IMR-90 (cell line): ENCODE measurements at regions not wholly inside any gene's neighbourhood (a gene's known extent, or its start where the extent isn't known, plus 50 kb on each side); places are given as distances from the start of the nearest gene placed in this dataset.

Experiments used
- ATAC-seq: fragments of 200-7000 bp; cut with Tn5 transposase; 2 replicates; pipeline ENCODE4 v1.9.1; 2020; ENCODE audit warnings: low read depth, mild to moderate bottlenecking, moderate library complexity
- BruUV-seq: library from RNA; stranded (reverse); fragments of 400-500 nt; replicated peaks from 2 replicates; lab custom pipeline; 2021; lab: Mats Ljungman, UMichigan
- CTCF ChIA-PET: fragments of 300-600 bp; formaldehyde crosslinking; extraction: SDS; loops from one replicate; lab custom pipeline; 2021; ENCODE audit warnings: antibody characterized with exemption; lab: Yijun Ruan, JAX
- POLR2A ChIA-PET: fragments of 300-600 bp; sonication (Branson Sonifier 250); formaldehyde crosslinking; loops from one replicate; lab custom pipeline; 2022; ENCODE audit warnings: antibody characterized with exemption; ENCODE audit not compliant: unreplicated experiment; lab: Charles Lee
- DNase-seq: peaks from one replicate; pipeline ENCODE4 v3.0.0; 2013
- H2AFZ ChIP-seq: replicated peaks from 2 replicates; pipeline ENCODE3; 2013; ENCODE audit warnings: low read length, mild to moderate bottlenecking; ENCODE audit not compliant: poor library complexity
- H2AK5ac ChIP-seq: 2 replicates; pipeline ENCODE4 v1.6.1; 2013; ENCODE audit warnings: low read depth, low read length, inconsistent platforms
- H2AK9ac ChIP-seq: replicated peaks from 2 replicates; pipeline ENCODE3; 2013; ENCODE audit warnings: mild to moderate bottlenecking, low read depth, low read length, moderate library complexity; ENCODE audit not compliant: poor library complexity
- H2BK120ac ChIP-seq: 2 replicates; pipeline ENCODE4 v1.6.1; 2013; ENCODE audit warnings: low read depth, low read length, inconsistent platforms
- H2BK15ac ChIP-seq: 3 replicates; pipeline ENCODE4 v1.6.1; 2013; ENCODE audit warnings: low read depth, low read length, inconsistent platforms
- H2BK20ac ChIP-seq: 2 replicates; pipeline ENCODE4 v1.6.1; 2013; ENCODE audit warnings: low read depth, mild to moderate bottlenecking, inconsistent platforms, low read length, moderate library complexity
- H2BK5ac ChIP-seq: 2 replicates; pipeline ENCODE4 v1.6.1; 2013; ENCODE audit warnings: mild to moderate bottlenecking, low read depth, low read length, inconsistent platforms; ENCODE audit not compliant: poor library complexity, severe bottlenecking
- H3K14ac ChIP-seq: replicated peaks from 2 replicates; pipeline ENCODE4 v1.6.1; 2013; ENCODE audit warnings: low read depth, low read length, inconsistent platforms
- H3K18ac ChIP-seq: 2 replicates; pipeline ENCODE4 v1.6.1; 2013; ENCODE audit warnings: low read depth, low read length, control low read depth
- H3K23ac ChIP-seq: 2 replicates; pipeline ENCODE4 v1.6.1; 2013; ENCODE audit warnings: low read depth, low read length, inconsistent platforms
- H3K27ac ChIP-seq: 2 replicates; pipeline ENCODE4 v1.5.1; 2013; ENCODE audit warnings: mild to moderate bottlenecking, control low read depth, low read length; ENCODE audit not compliant: insufficient read depth
- H3K27me3 ChIP-seq: 2 replicates; pipeline ENCODE4 v1.6.1; 2013; ENCODE audit warnings: low read length; ENCODE audit not compliant: control insufficient read depth, insufficient read depth
- H3K36me3 ChIP-seq: 2 replicates; pipeline ENCODE4 v1.6.1; 2013; ENCODE audit warnings: low read length, mixed read lengths; ENCODE audit not compliant: control insufficient read depth, insufficient read depth
- H3K4ac ChIP-seq: 2 replicates; pipeline ENCODE4 v1.6.1; 2013; ENCODE audit warnings: low read depth, low read length, inconsistent platforms
- H3K4me1 ChIP-seq: 2 replicates; pipeline ENCODE4 v1.6.1; 2013; ENCODE audit warnings: low read length, mixed read lengths; ENCODE audit not compliant: control insufficient read depth, insufficient read depth
- H3K4me2 ChIP-seq: 2 replicates; pipeline ENCODE4 v1.6.1; 2013; ENCODE audit warnings: low read depth, mild to moderate bottlenecking, control low read depth, low read length, moderate library complexity
- H3K4me3 ChIP-seq: 2 replicates; pipeline ENCODE4 v1.5.1; 2013; ENCODE audit warnings: low read depth, mild to moderate bottlenecking, control low read depth, low read length, moderate library complexity; ENCODE audit not compliant: insufficient read depth
- H3K56ac ChIP-seq: 2 replicates; pipeline ENCODE4 v1.6.1; 2013; ENCODE audit warnings: low read length, inconsistent platforms; ENCODE audit not compliant: insufficient read depth; ENCODE audit errors: extremely low read depth
- H3K79me1 ChIP-seq, 2 experiments: 2 replicates each; pipeline ENCODE4 v1.6.1; 2013; ENCODE audit warnings: low read length in 2 of 2, inconsistent platforms in 1 of 2, low read depth in 1 of 2
- H3K9ac ChIP-seq: 2 replicates; pipeline ENCODE4 v1.6.1; 2013; ENCODE audit warnings: low read depth, low read length, control low read depth
- H3K9me1 ChIP-seq: 2 replicates; pipeline ENCODE4 v1.6.1; 2013; ENCODE audit warnings: low read length, inconsistent platforms; ENCODE audit not compliant: insufficient read depth
- H3K9me3 ChIP-seq: 2 replicates; pipeline ENCODE4 v1.6.1; 2013; ENCODE audit warnings: low read length; ENCODE audit not compliant: control insufficient read depth, insufficient read depth
- H4K20me1 ChIP-seq: 2 replicates; pipeline ENCODE4 v1.6.1; 2013; ENCODE audit warnings: low read length, inconsistent platforms; ENCODE audit not compliant: insufficient read depth
- H4K5ac ChIP-seq: 2 replicates; pipeline ENCODE4 v1.6.1; 2013; ENCODE audit warnings: mild to moderate bottlenecking, low read depth, low read length, control low read depth
- H4K8ac ChIP-seq, 2 experiments: 2 replicates each; pipeline ENCODE4 v1.6.1; 2013; ENCODE audit warnings: low read depth in 2 of 2, low read length in 2 of 2, control low read depth in 1 of 2, inconsistent platforms in 1 of 2
- H4K91ac ChIP-seq: 2 replicates; pipeline ENCODE4 v1.6.1; 2013; ENCODE audit warnings: low read depth, low read length, inconsistent platforms; ENCODE audit not compliant: insufficient read depth
- BHLHE40 ChIP-seq: fragments of 150-350 bp; IDR thresholded peaks from 2 replicates; pipeline ENCODE4 v1.6.1; 2016; ENCODE audit warnings: mild to moderate bottlenecking, low read depth, low read length
- CEBPB ChIP-seq: IDR thresholded peaks from 2 replicates; pipeline ENCODE4 v1.6.1; 2012; ENCODE audit warnings: low read depth, low read length, improper control_type of control experiment
- CHD1 ChIP-seq: IDR thresholded peaks from 2 replicates; pipeline ENCODE4 v1.6.1; 2012; ENCODE audit warnings: low read depth, low read length, improper control_type of control experiment
- CTCF ChIP-seq: conservative IDR thresholded peaks from 2 replicates; pipeline ENCODE4 v1.5.1; 2012; ENCODE audit warnings: mild to moderate bottlenecking, low read depth, low read length, improper control_type of control experiment
- FOS ChIP-seq: fragments of 150-350 bp; IDR thresholded peaks from 2 replicates; pipeline ENCODE4 v1.6.1; 2016; ENCODE audit warnings: low read depth, low read length
- MAFK ChIP-seq: IDR thresholded peaks from 2 replicates; pipeline ENCODE4 v1.6.1; 2012; ENCODE audit warnings: low read depth, low read length, improper control_type of control experiment
- MXI1 ChIP-seq: IDR thresholded peaks from 2 replicates; pipeline ENCODE4 v1.6.1; 2012; ENCODE audit warnings: low read depth, mild to moderate bottlenecking, low read length, moderate library complexity, borderline replicate concordance
- NFE2L2 ChIP-seq: fragments of 150-350 bp; IDR thresholded peaks from 2 replicates; pipeline ENCODE4 v1.6.1; 2016; ENCODE audit warnings: low read depth, mild to moderate bottlenecking, low read length
- RAD21 ChIP-seq: IDR thresholded peaks from 2 replicates; pipeline ENCODE4 v1.6.1; 2012; ENCODE audit warnings: low read length, improper control_type of control experiment
- RFX5 ChIP-seq: IDR thresholded peaks from 2 replicates; pipeline ENCODE4 v1.8.0; 2012; ENCODE audit warnings: low read depth, mild to moderate bottlenecking, low read length, moderate library complexity
- SMC3 ChIP-seq: fragments of 150-350 bp; IDR thresholded peaks from 2 replicates; pipeline ENCODE4 v1.6.1; 2016; ENCODE audit warnings: low read depth, mild to moderate bottlenecking, antibody characterized with exemption, low read length, moderate library complexity
- USF2 ChIP-seq: fragments of 150-350 bp; IDR thresholded peaks from 2 replicates; pipeline ENCODE4 v1.6.1; 2017; ENCODE audit warnings: mild to moderate bottlenecking, antibody characterized with exemption, low read length, low read depth
- WGBS, 2 experiments: methylation state at CpG; one replicate each; pipeline versions ENCODE4 v1.1.5 to v1.1.7; 2013; ENCODE audit warnings: missing lambda C conversion rate in 2 of 2; ENCODE audit not compliant: insufficient read length in 1 of 2; ENCODE audit errors: extremely low coverage in 2 of 2; 5-methylcytosine and 5-hydroxymethylcytosine counted together
- dilution Hi-C: fragments of 300-500 bp; cut with HindIII; formaldehyde crosslinking; loops from one replicate; pipeline ENCODE4 v1.14.3; 2018; ENCODE audit warnings: low sequenced_read_pairs; ENCODE audit not compliant: unreplicated experiment
- in situ Hi-C: fragments of 300-500 bp; cut with MboI; formaldehyde crosslinking; loops from 3 replicates; pipeline ENCODE4 v1.14.3; 2019; ENCODE audit warnings: low sequenced_read_pairs, inconsistent platforms, mixed read lengths
- intact Hi-C: fragments of 100-400 bp; cut with micrococcal nuclease; formaldehyde crosslinking; loops from 2 replicates; pipeline ENCODE4 v1.10.0; 2022
- TF ChIP-seq, protein P1 (sequence below): fragments of 150-350 bp; IDR thresholded peaks from 2 replicates; pipeline ENCODE4 v1.6.1; 2016; ENCODE audit warnings: low read depth, mild to moderate bottlenecking, low read length, moderate library complexity, borderline replicate concordance

DNA sequence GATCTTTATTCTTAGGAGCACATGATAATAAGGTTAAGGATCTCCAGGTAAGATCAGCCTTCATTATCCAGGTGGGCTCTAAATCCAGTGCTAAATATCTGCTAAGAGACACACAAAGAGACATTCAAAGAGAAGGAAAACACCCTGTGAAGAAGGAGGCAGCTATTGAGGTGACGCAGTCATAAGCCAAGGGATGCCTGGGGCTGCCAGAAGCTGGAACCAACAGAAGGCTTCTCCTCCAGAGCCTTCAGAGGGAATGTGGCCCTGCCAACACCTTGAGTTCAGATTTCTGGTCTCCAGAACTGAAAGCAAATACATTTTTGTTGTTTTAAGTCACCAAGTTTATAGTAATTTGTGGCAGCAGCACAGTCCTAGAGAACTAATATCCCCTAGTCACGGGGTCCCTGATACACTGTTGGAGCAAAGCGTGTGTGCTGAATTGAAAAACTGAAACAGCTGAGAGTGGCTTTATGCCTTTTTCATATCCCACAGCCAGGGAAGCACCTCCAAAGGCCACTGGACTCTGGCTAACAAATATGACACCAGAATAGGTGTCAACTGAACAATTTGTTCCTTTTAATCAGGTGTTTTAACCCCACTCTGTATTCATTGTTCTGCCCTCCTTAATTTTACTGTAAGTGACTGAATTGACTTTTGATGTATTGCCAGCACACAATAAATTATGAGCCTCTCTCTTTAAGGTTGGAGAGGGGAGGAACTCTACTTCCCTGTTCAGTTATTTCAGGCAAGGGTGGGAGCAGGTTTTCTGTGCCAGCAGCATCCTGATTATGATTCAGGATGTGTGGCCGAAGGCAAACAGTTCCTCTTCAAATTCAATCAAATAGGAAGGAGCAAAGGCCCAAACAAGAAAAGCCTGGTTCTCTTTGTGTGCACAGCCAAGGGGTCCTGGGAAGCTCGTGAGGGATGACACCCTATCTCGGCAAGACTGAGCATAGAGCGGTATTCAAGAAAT lies 151.8 kb upstream of the HES1 start:
- ChIA-PET CTCF (no interaction called here), POLR2A (no interaction called here)
- no TSS peak for BruUV-seq
- no peak overlapping the region for H2AFZ ChIP-seq
- no peak overlapping the region for H2BK15ac ChIP-seq
- H2BK20ac ChIP-seq = no peak overlapping the region
- no peak overlapping the region for H2AK5ac ChIP-seq
- no peak for ATAC-seq
- no peak overlapping the region for H3K9ac ChIP-seq
- in situ Hi-C loops (no loop called here), intact Hi-C loops (no loop called here), dilution Hi-C loops (no loop called here)
- no peak overlapping the region for H2AK9ac ChIP-seq
- no peak overlapping the region for H3K18ac ChIP-seq
- no peak overlapping the region for H4K5ac ChIP-seq
- H2BK5ac ChIP-seq = no peak overlapping the region
- H3K4me2 ChIP-seq = no peak overlapping the region
- no peaks in the 10 kb centered on the region for H3K36me3 ChIP-seq
- no peak overlapping the region for H3K4me3 ChIP-seq
- H3K9me3 ChIP-seq = no peaks in the 10 kb centered on the region
- TF ChIP-seq USF2 = no peak
- TF ChIP-seq NFE2L2 = no peak
- no peak for TF ChIP-seq RAD21
- TF ChIP-seq BHLHE40 = no peak
- TF ChIP-seq CHD1 = no peak
- no peak for TF ChIP-seq FOS
- TF ChIP-seq RFX5 = no peak
- no peak for TF ChIP-seq MXI1
- TF ChIP-seq MAFK = no peak
- no peak for TF ChIP-seq CTCF
- no peak for TF ChIP-seq SMC3
- TF ChIP-seq, protein P1, sequence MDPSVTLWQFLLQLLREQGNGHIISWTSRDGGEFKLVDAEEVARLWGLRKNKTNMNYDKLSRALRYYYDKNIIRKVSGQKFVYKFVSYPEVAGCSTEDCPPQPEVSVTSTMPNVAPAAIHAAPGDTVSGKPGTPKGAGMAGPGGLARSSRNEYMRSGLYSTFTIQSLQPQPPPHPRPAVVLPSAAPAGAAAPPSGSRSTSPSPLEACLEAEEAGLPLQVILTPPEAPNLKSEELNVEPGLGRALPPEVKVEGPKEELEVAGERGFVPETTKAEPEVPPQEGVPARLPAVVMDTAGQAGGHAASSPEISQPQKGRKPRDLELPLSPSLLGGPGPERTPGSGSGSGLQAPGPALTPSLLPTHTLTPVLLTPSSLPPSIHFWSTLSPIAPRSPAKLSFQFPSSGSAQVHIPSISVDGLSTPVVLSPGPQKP = no peak
- no peak for TF ChIP-seq CEBPB
- no peak overlapping the region for H3K23ac ChIP-seq
- DNase-seq = no peak
- no peak overlapping the region for H4K91ac ChIP-seq
- H3K56ac ChIP-seq = no peak overlapping the region
- H4K20me1 ChIP-seq = no peaks in the 10 kb centered on the region
- no peak overlapping the region for H3K4ac ChIP-seq
- no peaks in the 10 kb centered on the region for H3K79me1 ChIP-seq
- peaks cover 50% of the 10 kb centered on the region for H3K27me3 ChIP-seq
- H3K4me1 ChIP-seq = no peaks in the 10 kb centered on the region
- H3K9me1 ChIP-seq = no peaks in the 10 kb centered on the region
- no peak overlapping the region for H3K14ac ChIP-seq
- H4K8ac ChIP-seq = no peak overlapping the region
- H2BK120ac ChIP-seq = no peak overlapping the region
- H3K27ac ChIP-seq = no peak overlapping the region
- no CpG with 5 or more reads among the region's 7 CpGs for WGBS, 2 experiments
